GM21367 (cell line): ENCODE measurements at regions not wholly inside any gene's neighbourhood (a gene's known extent, or its start where the extent isn't known, plus 50 kb on each side); places are given as distances from the start of the nearest gene placed in this dataset.
"Not testable (repeated sequence)": the region's sequence is repeated elsewhere in the genome, so short reads cannot be mapped to it uniquely, and the experiment has no call there.

Source experiments
- ATAC-seq: cut with Tn5 transposase; IDR thresholded peaks from one replicate; pipeline ENCODE4 v1.9.1; 2021; ENCODE audit not compliant: unreplicated experiment

DNA sequence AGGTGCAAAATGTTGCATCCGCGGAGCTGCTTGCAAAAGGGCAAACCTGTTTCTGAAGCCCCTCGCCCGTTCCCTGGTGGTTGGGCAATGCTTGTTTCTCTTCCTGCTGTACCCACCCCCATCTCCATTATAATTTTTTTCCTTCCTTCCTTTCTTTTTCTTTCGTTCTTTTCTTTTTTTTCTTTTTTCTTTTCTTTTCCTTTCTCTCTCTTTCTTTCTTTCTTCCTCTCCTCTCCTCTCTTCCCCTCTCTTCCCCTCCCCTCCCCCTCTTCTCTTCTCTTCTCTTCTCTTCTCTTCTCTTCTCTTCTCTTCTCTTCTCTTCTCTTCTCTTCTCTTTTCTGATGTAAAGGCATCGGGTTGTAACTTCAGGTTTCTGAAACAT, 278.2 kb downstream of the GATA3 start:
- ATAC-seq = no peak

DNA sequence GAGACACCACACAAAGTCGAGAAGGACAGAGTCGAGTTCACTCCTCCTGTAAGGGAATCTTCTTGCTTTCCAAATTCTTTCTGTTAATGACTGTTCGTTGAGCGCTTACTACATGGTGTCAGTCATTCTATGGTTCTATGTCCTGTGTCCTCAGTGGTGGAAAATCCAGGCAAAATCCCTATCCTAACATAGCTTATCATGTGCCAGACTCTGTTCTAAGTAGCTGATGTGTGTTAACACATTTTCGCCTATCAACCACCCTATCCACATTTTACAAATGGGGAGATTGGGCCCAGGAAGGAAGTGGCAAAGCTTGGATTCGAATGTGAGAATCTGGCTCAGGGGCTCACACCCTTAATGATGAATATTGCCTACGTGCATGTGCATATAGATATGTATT, 280.1 kb downstream of the GATA3 start:
- ATAC-seq = no peak

DNA sequence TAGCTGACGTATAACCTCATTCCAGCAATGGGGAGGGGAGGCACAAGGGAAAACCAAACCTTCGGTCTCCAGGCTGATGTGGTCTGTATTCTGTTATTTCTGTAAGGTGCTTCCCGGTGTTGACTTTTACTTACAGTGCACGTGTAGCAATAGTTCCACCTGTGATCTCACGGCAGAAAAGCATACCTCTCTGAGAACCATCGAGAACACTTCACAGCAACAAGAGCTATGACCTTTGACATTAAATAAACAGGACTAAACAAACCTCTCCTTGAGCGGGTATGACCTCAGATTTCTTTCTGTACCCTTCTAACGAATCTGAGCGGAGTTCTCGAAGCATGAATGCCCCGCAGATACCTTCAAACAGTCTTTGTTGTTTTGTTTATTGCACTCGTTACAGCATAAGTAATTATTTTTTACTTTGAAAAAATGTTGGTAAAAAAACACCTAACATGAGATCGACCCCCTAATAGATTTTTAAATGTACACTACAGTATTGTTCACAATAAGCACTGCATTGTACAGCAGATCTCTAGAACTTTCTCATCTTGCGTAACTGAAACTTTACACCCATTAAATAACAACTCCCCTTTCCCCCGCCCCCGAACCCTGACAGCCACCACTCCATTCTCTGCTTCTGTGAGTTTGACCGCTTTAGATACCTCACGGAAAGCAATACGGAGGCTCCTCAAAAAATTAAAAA, 282.3 kb downstream of the GATA3 start:
- ATAC-seq = no peak

DNA sequence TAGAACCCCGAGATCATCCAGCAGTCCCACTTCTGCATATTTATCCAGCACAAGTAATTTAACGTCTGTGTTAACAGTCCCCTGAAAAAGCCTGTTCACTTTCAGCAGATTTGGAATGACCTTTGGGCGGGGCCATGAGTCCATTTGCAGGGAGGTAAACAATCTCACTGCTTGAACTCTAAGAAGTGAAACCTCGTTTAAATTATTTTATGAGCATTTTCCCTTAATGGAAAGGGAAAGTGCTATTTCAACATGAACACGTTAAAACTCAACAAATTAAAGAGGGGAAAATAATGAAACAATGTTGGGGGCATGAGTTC, 282.8 kb downstream of the GATA3 start:
- ATAC-seq = no peak

DNA sequence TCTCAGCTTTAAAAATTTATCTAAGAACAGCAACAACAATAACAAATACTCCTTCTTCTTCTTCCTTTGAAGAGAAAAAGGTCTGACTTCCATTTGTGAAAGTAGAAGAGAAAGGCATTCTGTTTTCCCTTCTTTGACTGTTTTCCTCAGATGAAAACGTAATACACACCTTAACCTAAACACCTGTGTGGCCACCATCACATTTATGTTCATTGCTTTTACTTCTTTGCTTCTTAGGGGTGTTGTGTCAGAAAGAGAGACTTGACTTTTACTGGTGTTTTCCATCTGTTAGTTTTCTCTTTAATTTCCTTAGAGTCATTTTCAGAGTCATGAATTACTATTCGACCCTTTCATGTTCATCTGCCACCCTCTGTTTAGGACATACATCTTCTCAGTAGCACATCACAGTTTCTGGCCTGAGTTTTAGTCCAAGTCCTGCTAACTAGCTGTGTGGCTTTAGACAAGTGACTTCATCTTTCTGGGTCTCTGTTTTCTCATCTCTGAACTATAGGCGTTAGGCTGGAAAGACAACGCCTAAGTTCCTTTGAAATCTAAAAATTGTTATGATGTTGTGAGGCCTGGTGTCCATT, 283.8 kb downstream of the GATA3 start:
- no peak for ATAC-seq

DNA sequence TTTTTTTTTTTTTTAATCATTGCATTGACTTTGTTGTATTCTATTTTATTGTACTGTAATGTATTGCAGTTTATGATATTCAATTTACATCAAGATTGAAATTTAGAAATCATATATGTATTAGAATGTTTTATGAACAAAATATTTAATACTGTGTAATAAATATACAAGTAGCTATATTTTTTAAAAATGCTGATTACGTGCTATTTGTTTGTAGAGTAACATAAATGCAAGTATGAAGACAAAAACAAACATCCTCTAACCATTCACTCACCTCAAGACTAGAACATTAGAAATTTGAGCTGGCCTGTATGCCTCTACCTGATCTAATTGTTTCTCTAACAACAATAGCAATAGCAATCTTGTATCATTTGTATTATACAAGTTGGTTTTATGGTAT, 290.3 kb downstream of the GATA3 start:
- no peak for ATAC-seq

DNA sequence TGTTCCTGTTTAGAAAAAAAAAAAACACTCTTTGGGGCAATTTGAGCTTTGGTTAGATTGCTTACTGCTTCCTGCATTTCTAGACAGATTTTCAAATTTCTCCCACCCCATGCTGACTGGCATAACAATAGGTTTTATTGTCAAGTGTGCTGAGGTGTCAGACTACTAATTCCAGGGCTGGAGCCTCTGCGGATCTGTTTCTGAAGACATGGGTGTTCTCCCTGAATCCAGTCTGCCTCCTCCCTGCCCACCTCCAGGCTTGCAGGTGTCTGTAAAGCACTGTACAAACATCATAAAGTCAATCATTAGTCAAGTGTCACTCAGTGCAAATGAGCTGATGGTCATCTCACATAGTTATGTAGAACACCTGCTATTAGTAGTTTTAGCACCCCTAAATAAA, 292.4 kb downstream of the GATA3 start:
- ATAC-seq = no peak

DNA sequence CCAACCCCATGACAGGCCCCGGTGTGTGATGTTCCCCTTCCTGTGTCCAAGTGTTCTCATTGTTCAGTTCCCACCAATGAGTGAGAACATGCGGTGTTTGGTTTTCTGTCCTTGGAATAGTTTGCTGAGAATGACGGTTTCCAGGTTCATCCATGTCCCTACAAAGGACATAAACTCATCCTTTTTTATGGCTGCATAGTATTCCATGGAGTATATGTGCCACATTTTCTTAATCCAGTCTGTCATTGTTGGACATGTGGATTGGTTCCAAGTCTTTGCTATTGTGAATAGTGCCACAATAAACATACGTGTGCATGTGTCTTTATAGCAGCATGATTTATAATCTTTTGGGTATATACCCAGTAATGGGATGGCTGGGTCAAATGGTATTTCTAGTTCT, 293.1 kb downstream of the GATA3 start:
- ATAC-seq = not testable (repeated sequence)

DNA sequence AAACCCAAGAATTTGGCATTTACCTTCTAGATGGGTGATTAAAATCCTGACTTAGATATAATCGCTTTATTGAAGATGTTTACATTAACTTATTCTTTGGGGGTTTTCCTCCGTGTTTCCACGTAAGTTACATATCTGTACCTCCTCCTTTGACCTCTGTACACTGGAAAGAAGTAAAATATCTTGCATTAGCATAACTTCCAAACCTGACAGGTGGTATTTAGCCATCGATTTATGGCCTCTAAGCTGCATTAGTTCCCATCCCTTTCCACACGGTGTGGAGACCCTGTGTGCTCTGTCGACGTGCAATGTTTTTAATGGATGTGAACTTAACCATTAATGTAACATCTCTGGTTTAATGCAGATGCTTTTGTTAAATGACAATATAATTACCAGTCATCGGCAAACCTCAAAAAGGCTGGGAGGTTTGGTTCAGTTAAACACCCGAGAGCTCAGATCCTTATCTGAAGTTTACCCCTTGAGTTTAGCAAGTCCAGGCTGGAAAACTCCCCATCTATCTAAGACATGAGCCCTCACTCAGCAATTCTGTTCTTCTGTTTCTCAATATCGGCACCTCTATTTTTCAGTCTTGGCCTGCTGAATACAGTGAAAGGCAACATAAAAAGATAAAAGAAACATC, 295.2 kb downstream of the GATA3 start:
- ATAC-seq = no peak

DNA sequence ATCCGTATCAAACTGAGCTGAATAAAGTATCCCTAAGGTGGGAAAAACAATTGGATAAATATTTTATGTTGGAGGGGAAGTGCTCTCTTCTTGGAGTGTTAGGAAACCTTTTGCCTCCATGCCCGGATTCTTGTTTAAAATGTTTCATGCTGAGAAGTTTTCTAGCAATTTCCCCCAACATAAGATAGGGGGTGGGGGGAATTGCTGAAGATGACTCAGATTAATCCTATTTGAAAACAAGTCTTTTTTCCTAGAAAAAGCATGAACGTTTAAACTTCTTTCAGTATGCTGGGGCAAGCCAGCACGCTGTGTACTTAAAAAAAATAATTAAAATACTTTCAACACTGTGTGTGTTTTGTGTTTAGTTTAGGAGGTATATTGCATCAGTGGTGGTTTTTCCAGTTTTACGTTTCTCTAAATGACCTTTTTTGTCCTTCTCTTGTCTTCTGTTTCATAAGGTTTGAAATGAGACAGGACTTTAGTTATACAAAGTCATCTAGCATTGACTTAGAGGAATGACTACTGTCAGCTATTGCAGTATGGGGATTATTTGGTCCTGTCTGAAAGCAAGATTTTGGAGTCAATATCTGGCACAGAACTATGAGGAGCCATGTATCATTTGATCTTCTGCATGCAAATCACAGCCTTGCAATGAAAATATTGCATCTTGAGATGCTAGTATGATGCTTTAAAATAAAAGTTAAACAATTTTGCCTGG, 295.9 kb downstream of the GATA3 start:
- ATAC-seq = no peak

DNA sequence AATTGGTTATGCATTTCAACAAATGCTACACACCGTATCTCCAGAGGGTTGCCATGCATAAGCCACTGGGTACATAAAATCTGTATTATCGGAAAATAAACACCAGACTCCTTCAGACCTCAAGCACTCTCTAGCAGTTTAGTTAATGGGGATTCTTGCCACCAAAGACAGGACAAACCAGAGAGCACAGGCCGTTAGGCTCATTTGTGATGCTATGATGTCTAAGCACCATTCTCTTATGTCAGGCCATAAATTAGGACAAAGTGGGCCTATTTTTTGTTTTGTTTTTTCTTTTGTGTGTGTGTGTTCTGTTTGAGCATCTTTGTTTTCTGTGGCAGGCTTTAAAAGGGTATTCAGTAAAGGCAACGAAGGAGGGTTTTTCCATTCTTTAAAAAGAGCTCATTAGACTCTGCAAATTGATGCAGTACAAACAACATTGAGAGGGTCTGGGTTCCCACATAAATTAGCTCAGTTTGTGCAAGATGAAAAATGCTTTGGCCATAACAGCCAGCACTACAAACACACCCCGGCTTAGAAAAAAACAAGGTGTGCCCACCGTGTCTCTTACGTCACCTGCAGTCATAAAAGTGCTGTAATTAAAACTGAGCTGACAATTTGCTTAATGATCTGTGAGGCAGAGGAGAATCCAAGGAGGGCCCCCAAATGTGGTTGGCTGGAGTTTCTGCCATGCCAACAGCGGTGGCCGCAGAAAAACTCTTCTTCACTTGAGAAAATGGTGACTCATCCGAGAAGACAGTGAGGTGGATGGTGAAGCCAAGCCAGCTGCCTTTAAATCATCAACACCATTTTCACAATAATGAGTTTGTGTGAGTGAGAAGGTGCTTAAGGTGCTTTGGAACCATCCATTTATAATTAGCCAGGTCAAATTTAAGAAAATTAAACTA, 297.9 kb downstream of the GATA3 start:
- no peak for ATAC-seq

DNA sequence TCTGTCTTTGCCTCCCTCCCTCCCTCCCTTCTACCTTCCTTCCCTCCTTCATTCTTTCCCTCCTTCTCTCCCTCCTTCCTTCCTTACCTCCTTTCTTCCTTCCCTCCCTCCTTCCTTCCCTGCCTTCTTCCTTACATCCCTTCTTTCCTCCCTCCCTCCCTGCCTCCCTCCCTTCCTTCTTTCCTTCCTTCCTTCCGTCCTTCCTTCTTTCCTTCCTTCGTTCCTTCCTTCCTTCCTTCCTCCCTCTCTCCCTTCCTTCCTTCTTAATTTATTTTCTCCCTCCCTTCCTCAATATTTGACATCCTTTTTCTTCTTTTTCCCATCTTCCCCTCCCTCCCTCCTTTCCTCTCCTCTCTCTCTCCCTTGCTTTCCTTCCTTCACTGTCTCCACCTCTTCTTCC, 301.8 kb downstream of the GATA3 start:
- ATAC-seq = no peak

DNA sequence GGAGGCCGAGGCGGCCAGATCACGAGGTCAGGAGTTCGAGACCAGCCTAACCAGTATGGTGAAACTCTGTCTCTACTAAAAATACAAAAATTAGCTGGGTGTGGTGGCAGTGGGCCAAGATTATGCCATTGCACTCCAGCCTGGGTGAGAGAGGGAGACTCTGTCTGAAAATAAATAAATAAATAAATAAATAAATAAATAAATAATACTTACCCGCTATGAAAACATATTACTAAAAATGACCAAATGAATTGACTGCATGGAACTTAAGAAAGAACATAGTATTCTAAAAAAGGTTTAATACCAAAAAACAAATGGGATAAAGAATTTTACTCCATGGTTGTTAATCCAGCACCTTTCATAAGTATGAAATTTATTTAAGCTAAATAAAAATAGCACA, 305.0 kb downstream of the GATA3 start:
- ATAC-seq = no peak

DNA sequence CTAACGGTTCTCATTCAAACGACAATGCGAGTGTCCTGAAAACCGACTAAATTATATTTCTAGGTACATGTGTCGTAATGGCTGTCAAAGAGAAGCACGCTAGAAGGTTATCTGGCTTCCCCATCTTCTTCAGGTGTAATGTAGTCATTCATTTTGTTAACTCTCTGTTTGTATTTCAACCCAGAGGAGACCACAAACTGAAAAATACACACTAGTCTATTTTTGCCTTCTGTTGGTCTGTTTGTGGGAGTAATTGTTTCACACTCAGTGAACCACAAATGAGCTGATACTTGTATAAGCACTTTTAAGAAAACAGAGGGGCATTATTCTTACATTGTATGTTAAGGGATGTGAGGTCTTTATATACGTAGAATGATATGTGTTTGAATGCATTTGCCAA, 305.9 kb downstream of the GATA3 start:
- no peak for ATAC-seq

DNA sequence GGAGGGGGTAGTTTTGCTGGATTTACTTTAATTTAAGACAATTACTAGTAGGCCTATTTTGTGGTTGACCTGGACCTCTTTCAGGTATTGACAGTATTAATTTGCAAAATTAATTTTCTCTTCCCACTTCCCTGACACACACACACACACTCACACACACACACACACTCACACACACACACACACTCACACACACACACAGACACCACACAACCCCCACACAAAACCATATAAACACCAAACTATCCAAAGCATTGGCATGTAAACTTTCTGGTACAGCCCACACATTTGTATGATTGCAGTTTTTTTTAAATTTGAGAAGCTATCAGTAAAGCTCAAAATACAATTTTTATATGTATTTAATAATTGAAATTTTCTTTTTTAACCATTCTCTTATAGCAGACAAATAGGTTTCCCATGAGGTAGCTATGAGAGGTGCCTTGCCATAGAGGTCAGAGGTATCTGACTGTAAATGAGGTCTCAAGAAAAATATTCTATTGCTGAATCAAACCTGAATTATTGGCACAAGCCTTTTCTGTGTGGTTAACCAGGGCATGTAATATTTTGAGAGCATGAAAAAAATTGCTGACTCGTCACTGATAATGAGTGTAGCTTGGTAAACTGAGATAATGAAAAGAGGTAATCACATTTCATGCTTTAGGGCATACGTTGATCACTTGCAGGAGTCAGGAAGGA, 306.5 kb downstream of the GATA3 start:
- no peak for ATAC-seq

DNA sequence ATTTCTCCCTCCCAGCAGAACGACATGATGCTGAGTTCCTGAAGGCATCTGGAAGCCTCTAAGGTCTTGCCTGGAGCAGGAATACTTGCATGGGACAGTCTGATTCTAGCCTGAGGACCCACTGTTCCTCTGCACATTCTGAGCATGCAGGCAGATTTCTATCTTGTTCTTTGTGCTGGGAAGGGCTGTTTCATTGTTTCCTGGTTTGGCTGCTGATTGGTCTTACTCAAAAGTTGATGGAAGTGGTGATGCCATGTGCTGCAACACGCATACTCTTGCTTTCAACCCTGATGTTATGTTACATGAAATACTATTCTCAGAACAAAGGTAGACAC, 307.0 kb downstream of the GATA3 start:
- ATAC-seq = no peak

DNA sequence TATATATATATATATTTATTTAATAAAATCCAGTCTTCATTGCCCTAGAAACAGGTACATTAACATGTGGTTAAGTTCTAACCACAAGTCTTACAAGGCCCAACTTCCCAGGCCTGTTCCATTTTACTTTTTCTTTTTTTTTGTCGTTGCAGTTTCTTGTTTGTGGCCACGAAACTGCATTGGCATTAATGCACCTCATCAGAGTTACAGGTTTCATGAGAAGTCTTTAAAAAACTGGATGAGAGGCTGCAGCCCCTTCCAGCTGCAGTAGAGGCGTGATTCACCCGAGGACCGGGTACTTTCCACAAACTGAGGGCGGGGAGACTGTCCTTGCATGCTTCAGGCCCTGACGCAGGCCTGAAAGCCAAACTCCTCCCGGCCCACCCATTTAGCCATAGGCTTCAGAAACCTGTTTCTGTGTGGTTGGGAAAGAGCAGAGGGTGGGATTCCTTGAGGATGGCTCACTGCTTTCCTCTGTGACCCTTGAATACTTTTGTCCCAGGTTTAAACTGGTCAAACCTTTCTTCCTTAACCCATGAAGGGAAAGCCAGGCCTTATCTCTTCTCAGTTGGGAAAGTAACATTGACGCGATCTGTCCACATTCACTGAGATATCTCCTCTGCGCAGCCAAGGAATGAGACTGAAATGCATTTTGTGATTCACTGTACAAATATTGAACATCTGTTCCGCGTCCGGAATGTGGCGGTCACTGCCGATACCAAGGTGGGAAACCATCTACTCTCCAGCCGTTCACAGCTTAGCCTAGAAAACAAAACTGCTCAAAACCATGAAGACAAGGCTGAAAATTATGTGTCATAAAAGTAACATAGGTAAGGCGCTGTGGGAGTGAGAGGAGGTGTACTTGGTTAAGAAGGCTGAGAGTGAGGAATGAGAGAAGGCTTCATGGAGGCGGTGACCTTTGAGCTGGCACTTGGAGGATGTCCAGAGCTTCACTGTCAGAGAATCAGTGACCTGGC, 311.7 kb downstream of the GATA3 start:
- no peak for ATAC-seq

DNA sequence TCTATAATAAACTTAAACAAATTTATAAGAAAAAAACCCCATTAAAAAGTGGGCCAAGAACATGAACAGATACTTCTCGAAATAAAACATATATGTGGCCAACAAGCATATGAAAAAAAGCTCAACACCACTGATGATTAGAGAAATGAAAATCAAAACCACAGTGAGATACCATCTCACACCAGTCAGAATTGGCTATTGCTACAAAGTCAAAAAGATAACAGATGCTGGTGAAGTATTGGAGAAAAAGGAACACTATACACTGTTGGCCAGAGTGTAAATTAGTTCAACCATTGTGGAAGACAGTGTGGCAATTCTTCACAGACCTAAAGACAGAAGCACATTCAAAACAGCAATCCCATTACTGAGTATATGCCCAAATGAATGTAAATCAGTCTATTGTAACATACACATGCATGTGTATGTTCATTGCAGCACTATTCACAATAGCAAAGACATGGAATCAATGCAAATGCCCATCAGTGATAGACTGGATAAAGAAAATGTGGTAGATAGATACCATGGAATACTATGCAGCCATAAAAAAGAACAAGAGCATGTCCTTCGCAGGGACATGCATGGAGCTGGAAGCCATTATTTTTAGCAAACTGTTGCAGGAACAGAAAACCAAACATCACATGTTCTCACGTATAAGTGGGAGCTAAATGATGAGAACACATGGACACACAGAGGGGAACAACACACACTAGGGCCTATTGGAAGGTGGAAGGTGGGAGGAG, 313.4 kb downstream of the GATA3 start:
- ATAC-seq = not testable (repeated sequence)

DNA sequence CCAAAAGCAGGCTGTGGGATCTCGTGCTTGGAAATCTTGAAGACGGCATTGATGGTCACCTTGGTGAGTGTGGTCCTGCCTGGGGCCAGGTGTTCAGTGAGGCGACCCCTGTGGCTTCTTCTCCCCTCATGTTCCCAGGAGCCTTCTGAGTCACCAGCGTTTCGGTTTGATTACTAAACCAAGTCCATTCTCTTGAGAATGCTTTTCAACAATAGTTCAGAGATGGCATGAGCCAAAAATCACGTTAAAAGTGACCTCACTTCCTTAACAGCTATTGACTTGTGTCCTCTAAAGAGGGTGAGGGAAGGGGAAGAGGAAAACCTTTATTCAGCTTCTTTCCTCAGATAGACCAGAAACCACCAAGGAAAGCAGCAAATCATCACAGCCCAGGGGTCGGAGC, 315.2 kb downstream of the GATA3 start:
- peak; percentile 77 for ATAC-seq
